ENCODE measurements at regions not wholly inside any gene's neighbourhood (a gene's known extent, or its start where the extent isn't known, plus 50 kb on each side); places are given as distances from the start of the nearest gene placed in this dataset.
"Not testable (repeated sequence)": the region's sequence is repeated elsewhere in the genome, so short reads cannot be mapped to it uniquely, and the experiment has no call there.

- DNase-seq = no peak
Measured at GRCh38 chr2:7693246-7694075, 776.2 kb downstream of the RNF144A start.

GRCh38 chr2:7694076-7694985 lies 777.1 kb downstream of the RNF144A start:
- no peak for DNase-seq

DNA sequence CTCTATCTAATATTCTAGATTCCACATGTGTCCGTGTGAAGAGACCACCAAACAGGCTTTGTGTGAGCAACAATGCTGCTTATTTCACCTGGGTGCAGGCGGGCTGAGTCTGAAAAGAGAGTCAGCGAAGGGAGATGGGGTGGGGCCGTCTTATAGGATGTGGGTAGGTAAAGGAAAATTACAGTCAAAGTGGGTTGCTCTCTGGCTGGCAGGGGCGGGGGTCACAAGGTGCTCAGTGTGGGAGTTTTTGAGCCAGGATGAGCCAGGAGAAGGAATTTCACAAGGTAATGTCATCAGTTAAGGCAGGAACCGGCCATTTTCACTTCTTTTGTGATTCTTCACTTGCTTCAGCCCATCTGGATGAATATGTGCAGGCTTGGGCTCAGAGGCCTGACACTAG lies 779.3 kb downstream of the RNF144A start:
- DNase-seq = not testable (repeated sequence)

- DNase-seq = no peak
Measured at GRCh38 chr2:7697052-7697451, 779.8 kb downstream of the RNF144A start.

DNA sequence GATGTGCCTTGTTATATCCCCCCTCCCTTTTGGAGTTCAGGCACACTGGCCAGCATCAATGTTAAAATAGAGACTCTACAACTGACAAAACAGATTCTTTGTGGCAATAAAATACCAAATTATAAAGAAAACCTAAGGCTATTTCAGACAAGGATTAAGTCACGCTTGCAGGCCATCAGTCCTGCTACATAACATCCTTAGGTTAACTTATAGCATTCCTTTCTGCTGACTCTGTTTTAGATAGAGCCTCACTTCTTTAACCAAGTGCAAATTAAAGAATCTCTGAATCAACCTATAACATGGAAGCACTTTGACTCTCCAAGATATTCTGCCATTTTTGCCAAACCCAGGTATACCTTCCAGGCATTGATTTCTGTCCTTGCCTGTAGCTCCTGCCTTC lies 784.6 kb downstream of the RNF144A start:
- no peak for DNase-seq

GRCh38 chr2:7703048-7703447 lies 785.8 kb downstream of the RNF144A start:
- DNase-seq = no peak

DNA sequence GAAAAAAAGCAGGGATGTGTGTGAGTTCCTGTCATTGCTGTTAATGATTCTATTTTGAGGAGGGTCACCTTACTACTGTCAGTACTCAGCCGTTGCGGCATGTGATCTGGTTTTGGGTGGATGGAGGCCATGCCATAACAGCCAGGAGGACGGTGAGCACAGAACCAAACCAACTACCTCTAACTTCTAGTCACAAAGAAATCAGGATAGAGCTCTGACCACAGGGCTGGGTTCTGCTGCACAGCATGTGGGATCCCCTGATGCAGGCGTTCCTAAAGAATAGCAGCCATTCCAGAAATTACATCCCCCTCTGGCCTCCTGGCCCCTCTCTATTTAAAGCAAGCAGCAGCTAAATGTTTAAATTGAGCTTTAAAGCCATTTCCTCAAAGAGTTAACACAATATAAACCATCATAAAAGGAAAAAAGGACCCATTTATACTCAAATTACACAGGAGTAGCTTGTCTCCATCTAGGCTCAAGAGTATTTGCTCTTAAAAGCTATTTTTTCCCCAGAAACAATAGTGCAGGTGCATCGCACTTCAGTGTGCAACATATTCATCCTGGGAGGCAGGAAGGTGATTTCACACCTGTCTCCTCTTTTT lies 786.4 kb downstream of the RNF144A start:
- DNase-seq = no peak

- DNase-seq = no peak
Measured at GRCh38 chr2:7704296-7704865, 787.2 kb downstream of the RNF144A start.

GRCh38 chr2:7706791-7707190 lies 789.6 kb downstream of the RNF144A start:
- no peak for DNase-seq

GRCh38 chr2:7707723-7708122 lies 790.5 kb downstream of the RNF144A start:
- DNase-seq = no peak

- no peak for DNase-seq
Measured at GRCh38 chr2:7709907-7710306, 792.7 kb downstream of the RNF144A start.

DNA sequence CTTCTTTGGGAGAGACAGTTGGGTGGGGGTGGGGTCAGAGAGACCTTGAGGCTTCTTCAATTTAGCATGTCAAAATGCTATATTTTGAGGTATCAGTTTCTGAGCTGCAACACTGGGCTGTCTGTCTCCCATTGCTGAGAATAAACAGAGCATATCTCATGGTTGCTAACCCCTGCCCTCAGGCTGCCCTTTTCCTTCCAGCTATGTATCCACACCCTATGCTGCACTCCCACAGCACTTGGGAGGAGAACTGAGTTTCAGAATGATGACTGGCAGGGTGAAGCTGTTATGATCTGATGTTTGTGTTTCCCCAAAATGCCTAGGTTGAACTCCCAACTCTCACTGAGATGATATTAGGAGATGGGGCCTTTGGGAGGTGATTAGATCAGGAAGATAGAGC lies 794.0 kb downstream of the RNF144A start:
- DNase-seq = no peak

- no peak for DNase-seq
Measured at GRCh38 chr2:7719876-7720275, 802.7 kb downstream of the RNF144A start.

DNA sequence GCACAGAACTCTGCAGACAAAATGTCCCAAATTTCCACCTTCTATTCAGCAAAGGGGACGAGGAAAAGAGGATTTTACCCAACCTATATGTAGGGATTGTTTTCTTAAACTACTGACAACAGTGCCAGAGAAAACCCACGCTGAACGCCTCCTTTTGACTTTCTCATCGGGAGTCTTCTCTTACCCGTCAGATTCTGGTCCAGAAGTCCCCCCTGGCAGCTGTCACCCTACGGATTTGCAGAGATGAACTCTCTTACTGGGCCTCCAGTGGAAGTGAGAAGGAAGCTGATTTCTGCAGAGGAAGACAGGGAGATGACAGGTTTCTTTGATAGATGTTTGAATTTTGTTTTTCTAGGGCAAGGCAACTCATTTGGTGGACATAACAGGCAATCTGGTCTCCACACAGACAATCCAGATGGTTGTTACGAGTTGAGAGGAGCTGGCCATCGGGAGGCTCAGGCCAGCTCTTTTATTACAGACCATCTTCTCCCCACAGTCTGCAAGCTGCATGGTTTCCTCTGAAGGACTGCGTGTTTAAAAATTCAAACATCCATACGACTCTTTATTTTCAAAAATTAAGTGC lies 804.3 kb downstream of the RNF144A start:
- DNase-seq = no peak

DNA sequence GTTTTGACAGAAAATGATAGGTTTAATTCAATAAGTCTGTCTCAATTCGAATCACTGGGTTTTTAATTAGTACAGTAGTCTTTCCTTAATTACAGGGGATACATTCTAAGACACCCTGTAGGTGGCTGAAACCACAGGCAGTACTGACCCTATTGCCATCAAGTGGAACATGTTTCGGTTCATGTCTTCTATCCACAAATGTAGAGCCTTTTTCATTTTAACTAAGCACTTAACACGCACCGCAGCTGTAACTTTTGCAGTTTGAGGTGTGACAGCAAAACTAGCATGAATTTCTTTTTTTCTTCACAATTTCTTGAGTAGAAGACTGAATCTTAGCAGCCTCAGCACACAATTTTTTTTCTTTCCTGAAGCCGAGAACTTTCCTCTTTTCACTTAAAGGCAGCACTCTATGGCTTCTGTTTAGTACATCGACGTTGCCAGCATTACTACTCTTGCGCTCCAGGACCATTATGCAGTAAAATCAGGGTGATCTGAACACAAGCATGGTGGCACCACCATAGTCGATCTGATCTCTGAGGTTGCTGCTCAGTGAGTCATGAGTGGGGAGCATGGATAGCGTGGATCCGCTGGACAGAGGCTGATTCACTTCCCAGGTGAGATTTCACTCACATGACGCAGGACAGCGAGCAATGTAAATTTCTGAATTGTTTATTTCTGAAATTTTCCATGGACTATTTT lies 805.1 kb downstream of the RNF144A start:
- no peak for DNase-seq

- DNase-seq = no peak
Measured at GRCh38 chr2:7724336-7724735, 807.1 kb downstream of the RNF144A start.

- no peak for DNase-seq
Measured at GRCh38 chr2:7725171-7725849, 808.1 kb downstream of the RNF144A start.

GRCh38 chr2:7725850-7726242 lies 808.6 kb downstream of the RNF144A start:
- no peak for DNase-seq

DNA sequence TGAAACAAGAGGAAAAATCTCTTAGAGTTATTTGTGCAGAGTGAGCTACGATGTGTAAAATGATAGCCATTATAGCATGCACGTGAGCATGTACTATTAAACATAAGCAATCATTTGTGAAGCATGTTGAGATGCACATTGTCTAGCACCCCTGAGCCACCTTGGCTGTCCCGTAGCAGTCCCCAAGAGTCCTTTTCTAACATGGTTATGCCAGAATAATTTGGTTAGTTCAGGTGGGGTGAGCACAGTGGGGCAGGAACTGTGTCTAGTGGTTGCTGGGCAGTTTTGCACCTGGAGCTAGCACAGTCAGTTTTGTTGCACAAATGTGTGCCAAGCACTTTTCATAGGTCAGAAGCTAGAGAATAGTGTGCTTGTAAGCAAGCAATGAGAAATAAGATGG lies 809.8 kb downstream of the RNF144A start:
- DNase-seq = no peak

DNA sequence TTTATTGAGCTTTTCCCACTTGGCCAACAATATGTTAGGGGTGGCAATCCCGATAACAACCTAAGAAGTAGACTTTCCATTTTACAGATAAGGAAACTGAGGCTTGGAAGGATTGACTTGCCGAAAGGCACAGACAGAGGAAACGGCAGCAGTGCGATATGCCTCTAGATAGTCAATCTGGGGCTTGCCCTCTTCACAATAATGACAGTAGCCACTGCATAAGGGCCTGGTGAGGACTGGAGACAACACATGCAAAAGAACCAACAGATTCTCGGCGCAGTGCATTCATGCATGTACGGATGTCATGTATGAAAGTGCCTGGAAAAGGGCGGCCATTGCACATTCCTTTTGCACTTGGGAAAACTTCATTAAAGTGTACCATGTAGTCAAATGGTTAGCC lies 811.2 kb downstream of the RNF144A start:
- no peak for DNase-seq

GRCh38 chr2:7730449-7730848 lies 813.2 kb downstream of the RNF144A start:
- DNase-seq = no peak

DNA sequence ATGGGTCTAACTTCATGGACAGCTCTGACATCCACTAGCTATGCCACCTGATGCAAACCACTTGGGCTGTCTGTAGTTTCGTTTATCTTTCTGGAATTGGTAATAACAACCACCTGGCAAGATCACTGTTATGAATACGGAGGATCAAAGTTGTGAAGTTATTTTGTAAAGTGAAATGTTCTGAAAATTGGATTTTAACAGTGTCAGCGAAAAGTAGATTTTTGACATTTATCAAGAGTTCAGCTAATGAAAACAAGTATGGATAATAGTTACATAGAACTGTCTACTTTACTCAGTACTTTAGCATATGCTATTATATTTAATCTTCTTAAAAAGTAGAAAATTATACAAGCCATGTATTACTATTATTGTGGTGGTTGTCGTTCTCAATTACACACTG lies 813.8 kb downstream of the RNF144A start:
- no peak for DNase-seq
